GM10266 (cell line): ENCODE measurements at regions not wholly inside any gene's neighbourhood (a gene's known extent, or its start where the extent isn't known, plus 50 kb on each side); places are given as distances from the start of the nearest gene placed in this dataset.
"Not testable (repeated sequence)": the region's sequence is repeated elsewhere in the genome, so short reads cannot be mapped to it uniquely, and the experiment has no call there.

Experiments
- DNase-seq: peaks from one replicate; pipeline ENCODE4 v3.0.0; 2012; ENCODE audit errors: extremely low spot score
- CTCF ChIP-seq: IDR thresholded peaks from 2 replicates; pipeline ENCODE4 v1.5.1; 2012; ENCODE audit warnings: mild to moderate bottlenecking, low read depth; ENCODE audit not compliant: control insufficient read depth, insufficient read depth; ENCODE audit errors: missing control alignments

- DNase-seq = no peak
- TF ChIP-seq CTCF = no peak
Measured at GRCh38 chr7:17099083-17099973, 199.1 kb upstream of the AHR start.

GRCh38 chr7:17099974-17100509, 198.4 kb upstream of the AHR start:
- not testable (repeated sequence) for DNase-seq

- DNase-seq = no peak
- TF ChIP-seq CTCF = no peak
Measured at GRCh38 chr7:17101207-17101696, 197.2 kb upstream of the AHR start.

GRCh38 chr7:17103170-17103569, 195.3 kb upstream of the AHR start:
- no peak for TF ChIP-seq CTCF
- DNase-seq = no peak

GRCh38 chr7:17103984-17104383, 194.5 kb upstream of the AHR start:
- DNase-seq = no peak
- no peak for TF ChIP-seq CTCF

GRCh38 chr7:17104419-17104818, 194.0 kb upstream of the AHR start:
- DNase-seq = no peak
- TF ChIP-seq CTCF = no peak

GRCh38 chr7:17105701-17106100, 192.8 kb upstream of the AHR start:
- no peak for TF ChIP-seq CTCF
- no peak for DNase-seq
